Astrocyte of the cerebellum (primary cell): ENCODE measurements at regions not wholly inside any gene's neighbourhood (a gene's known extent, or its start where the extent isn't known, plus 50 kb on each side); places are given as distances from the start of the nearest gene placed in this dataset.
A peak's percentile ranks its signal among the peaks of the same experiment; 100 is the strongest.
"Not testable (repeated sequence)": the region's sequence is repeated elsewhere in the genome, so short reads cannot be mapped to it uniquely, and the experiment has no call there.

Experiments used
- DNase-seq: peaks from one replicate; pipeline ENCODE4 v3.0.0-alpha.2; 2011; ENCODE audit warnings: low read depth
- H3K4me3 ChIP-seq: 2 replicates; pipeline ENCODE4 v1.5.1; 2011; ENCODE audit warnings: mild to moderate bottlenecking, low read depth, low read length, moderate library complexity
- in situ Hi-C: cut with HindIII; loops from 2 replicates; pipeline ENCODE4 v1.10.0; 2017; ENCODE audit warnings: low sequenced_read_pairs
- TF ChIP-seq, protein P1 (sequence below): IDR thresholded peaks from 2 replicates; pipeline ENCODE4 v1.5.1; 2012; ENCODE audit warnings: low read length, low read depth, moderate library complexity, mild to moderate bottlenecking; ENCODE audit errors: missing control alignments

DNA sequence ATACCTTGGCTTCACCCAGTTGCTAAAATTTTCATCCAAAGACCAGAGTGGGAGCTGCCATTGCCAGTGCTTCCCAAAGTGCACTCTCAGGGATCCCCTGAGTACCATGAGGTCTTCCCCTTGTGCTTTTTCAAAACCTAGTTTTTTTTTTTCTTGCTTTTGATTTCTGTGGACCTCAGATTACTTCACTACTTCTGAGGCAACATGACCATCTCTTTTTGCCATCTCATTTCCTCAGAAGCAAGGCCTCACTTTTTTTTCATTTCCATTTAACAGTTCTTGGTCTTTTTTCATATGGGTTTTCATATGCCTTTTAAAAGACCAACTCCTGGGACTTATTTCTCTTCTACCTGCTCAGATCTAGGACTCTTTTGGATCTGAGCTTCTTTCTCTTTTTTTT lies 64.1 kb upstream of the MMS22L start:
- no peak overlapping the region for H3K4me3 ChIP-seq
- in situ Hi-C loops, result no loop called here
- DNase-seq, result no peak
- TF ChIP-seq, protein P1, sequence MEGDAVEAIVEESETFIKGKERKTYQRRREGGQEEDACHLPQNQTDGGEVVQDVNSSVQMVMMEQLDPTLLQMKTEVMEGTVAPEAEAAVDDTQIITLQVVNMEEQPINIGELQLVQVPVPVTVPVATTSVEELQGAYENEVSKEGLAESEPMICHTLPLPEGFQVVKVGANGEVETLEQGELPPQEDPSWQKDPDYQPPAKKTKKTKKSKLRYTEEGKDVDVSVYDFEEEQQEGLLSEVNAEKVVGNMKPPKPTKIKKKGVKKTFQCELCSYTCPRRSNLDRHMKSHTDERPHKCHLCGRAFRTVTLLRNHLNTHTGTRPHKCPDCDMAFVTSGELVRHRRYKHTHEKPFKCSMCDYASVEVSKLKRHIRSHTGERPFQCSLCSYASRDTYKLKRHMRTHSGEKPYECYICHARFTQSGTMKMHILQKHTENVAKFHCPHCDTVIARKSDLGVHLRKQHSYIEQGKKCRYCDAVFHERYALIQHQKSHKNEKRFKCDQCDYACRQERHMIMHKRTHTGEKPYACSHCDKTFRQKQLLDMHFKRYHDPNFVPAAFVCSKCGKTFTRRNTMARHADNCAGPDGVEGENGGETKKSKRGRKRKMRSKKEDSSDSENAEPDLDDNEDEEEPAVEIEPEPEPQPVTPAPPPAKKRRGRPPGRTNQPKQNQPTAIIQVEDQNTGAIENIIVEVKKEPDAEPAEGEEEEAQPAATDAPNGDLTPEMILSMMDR, result no peak

DNA sequence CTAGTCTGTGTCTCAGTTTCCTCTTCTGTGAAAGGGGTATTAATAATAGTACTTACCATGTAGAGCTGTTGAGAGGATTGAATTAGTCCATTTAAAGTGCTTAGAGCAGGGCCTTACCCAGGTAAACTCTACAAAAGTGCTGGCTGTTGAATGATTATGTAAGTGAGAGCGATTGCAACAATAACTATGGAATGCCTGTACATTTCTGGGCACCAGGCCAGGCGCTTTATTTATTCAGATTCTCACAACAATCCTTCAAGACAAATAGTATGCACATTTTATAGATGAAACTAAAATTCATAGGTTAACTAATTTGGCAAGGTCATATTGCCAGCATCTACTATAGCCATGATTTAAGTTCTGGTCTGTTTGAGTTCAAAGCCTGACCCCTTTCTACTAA lies 78.3 kb upstream of the MMS22L start:
- no peak overlapping the region for H3K4me3 ChIP-seq
- TF ChIP-seq, protein P1, result no peak
- DNase-seq, result no peak
- in situ Hi-C loops, result no loop called here

DNA sequence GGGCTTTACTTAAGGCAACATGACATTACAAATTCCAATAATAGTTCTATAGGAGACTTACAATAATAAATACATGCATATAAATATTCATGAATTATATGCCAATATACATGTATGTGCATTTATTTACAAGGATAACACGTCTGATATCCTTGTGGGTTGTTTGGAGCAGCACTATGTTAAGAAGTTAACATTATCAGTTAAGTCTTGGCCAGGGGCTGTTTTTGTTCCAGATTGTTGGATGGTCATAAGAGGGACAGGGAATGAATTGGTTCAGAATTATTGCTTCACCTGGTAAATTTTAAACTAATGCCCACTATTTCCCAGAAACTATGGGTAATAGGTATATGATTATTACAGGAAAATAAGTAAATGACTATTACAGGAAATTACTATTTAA lies 81.3 kb upstream of the MMS22L start:
- TF ChIP-seq, protein P1, result no peak
- no peak overlapping the region for H3K4me3 ChIP-seq
- DNase-seq, result no peak
- in situ Hi-C loops, result no loop called here

DNA sequence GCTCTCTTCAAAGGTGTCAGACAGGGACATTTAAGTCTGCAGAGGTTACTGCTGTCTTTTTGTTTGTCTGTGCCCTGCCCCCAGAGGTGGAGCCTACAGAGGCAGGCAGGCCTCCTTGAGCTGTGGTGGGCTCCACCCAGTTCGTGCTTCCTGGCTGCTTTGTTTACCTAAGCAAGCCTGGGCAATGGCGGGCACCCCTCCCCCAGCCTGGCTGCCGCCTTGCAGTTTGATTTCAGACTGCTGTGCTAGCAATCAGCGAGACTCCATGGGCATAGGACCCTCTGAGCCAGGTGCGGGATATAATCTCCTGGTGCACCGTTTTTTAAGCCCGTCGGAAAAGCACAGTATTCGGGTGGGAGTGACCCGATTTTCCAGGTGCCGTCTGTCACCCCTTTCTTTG lies 99.1 kb upstream of the MMS22L start:
- H3K4me3 ChIP-seq, DNase-seq, in situ Hi-C loops: not testable (repeated sequence)

DNA sequence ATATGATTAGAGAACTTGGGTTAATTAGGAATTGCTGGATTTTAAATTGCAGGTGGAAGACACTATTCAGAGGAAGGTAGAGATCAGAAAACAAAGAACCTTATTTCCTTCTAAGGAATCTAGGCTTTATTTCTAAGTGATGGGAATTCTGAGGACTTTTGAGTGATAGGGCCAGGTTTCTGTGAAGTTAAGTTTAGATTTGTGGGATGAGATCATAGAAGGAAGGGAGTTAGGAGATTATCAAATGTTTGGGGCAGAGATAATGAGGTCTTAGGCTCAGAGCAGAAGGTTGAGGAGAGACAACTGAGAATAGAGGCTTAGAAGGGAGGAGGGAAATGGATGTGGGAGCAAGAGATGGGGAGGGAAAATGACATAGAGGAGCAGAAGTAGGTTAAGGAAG lies 109.7 kb upstream of the MMS22L start:
- in situ Hi-C loops, result no loop called here
- TF ChIP-seq, protein P1, result no peak
- no peak for DNase-seq
- no peak overlapping the region for H3K4me3 ChIP-seq

DNA sequence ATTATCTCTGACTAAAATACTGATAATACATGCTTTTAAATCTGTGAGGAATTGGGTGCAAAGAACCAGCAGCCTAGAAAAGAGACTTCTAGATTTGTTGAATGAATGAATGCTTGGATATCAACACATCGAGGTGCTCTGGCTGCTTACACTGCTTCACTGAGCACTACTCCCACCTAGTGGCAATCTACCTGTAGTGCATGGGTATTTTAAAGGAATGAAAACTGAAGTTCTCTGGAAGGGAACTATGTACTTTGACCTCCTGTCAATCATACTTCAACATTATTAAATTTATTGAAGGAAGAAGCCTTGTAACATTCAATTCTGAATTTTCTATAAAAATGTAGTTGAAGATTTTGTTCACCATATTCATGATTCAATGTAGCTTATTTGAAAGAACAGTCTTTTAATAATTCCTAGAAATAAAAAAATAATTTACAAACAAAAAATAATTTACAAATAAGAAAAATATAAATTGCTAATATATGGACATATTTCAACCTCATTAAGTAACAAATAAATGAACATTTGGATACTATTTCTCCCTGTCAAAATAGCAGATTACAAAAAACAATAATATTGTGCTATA lies 111.2 kb upstream of the MMS22L start:
- H3K4me3 ChIP-seq, result no peak overlapping the region
- TF ChIP-seq, protein P1, result peak; percentile 86
- in situ Hi-C loops, result no loop called here
- peak; percentile 28 for DNase-seq

DNA sequence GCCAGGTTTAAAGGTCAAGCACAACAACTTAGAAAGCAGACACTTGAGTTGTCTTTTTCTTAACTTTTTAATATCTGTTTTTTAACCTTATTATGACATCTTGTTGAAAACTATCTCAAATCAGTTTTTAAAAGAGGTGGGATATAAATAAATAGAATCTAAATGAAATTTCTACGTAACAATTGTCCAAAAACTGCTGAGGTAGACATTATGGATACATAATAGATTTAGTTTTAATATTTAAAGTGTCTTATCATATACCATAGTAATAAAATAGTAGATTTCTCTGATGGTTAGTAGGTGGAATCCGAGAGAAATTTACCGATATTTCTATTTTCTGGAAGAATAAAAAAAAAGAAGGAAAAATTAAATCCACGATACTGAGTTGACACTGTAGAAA lies 113.9 kb upstream of the MMS22L start:
- TF ChIP-seq, protein P1, result no peak
- no peak for DNase-seq
- H3K4me3 ChIP-seq, result no peak overlapping the region
- in situ Hi-C loops, result loop anchor here (5.0 kb wide), 1 partner anchor 180 kb away; no protein-coding TSS in a partner anchor
